ENCODE measurements at regions not wholly inside any gene's neighbourhood (a gene's known extent, or its start where the extent isn't known, plus 50 kb on each side); places are given as distances from the start of the nearest gene placed in this dataset.

- Histone ChIP-seq H3K4me3 (ENCODE audit: low read depth, low read length) (no peak overlapping the region), H3K36me3 (ENCODE audit: control insufficient read depth, insufficient read depth, low read length) (no peaks in the 10 kb centered on the region), H3K27me3 (ENCODE audit: control insufficient read depth, insufficient read depth, low read length) (no peaks in the 10 kb centered on the region)
- ChIA-PET CTCF (no interaction called here), POLR2A (no interaction called here)
- TF ChIP-seq, protein P1, sequence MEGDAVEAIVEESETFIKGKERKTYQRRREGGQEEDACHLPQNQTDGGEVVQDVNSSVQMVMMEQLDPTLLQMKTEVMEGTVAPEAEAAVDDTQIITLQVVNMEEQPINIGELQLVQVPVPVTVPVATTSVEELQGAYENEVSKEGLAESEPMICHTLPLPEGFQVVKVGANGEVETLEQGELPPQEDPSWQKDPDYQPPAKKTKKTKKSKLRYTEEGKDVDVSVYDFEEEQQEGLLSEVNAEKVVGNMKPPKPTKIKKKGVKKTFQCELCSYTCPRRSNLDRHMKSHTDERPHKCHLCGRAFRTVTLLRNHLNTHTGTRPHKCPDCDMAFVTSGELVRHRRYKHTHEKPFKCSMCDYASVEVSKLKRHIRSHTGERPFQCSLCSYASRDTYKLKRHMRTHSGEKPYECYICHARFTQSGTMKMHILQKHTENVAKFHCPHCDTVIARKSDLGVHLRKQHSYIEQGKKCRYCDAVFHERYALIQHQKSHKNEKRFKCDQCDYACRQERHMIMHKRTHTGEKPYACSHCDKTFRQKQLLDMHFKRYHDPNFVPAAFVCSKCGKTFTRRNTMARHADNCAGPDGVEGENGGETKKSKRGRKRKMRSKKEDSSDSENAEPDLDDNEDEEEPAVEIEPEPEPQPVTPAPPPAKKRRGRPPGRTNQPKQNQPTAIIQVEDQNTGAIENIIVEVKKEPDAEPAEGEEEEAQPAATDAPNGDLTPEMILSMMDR (IDR thresholded peaks at IDR 0.05; ENCODE audit: insufficient read depth, low read depth, low read length) = no peak
- DNase-seq (ENCODE audit: low read depth) = no peak
Measured at GRCh38 chr2:173491418-173491817, 136.7 kb downstream of the CDCA7 start.

DNA sequence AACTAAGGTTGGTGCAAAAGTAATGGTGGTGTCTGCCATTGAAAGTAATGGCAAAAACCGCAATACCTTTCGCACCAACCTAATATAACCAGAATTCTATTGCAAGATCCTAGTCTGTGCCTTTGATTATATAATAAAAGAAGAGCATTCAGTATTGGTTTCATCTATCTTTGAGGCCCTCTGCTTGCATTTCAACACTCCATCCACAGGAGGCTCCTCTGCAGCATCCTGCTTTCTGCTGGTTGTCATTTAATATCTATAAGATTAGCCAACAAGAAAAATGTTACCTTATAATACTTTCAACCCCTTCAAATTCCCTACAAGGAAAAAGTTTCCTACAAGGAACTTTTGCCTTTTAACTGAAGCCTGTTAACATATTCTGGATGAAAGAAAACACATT, 139.2 kb downstream of the CDCA7 start:
- ChIA-PET CTCF (no interaction called here), POLR2A (no interaction called here)
- no peak for DNase-seq (ENCODE audit: low read depth)
- TF ChIP-seq, protein P1 (IDR thresholded peaks at IDR 0.05; ENCODE audit: insufficient read depth, low read depth, low read length) = peak; percentile 32
- H3K36me3 ChIP-seq (ENCODE audit: control insufficient read depth, insufficient read depth, low read length) = no peaks in the 10 kb centered on the region
- H3K4me3 ChIP-seq (ENCODE audit: low read depth, low read length) = no peak overlapping the region
- no peaks in the 10 kb centered on the region for H3K27me3 ChIP-seq (ENCODE audit: control insufficient read depth, insufficient read depth, low read length)

DNA sequence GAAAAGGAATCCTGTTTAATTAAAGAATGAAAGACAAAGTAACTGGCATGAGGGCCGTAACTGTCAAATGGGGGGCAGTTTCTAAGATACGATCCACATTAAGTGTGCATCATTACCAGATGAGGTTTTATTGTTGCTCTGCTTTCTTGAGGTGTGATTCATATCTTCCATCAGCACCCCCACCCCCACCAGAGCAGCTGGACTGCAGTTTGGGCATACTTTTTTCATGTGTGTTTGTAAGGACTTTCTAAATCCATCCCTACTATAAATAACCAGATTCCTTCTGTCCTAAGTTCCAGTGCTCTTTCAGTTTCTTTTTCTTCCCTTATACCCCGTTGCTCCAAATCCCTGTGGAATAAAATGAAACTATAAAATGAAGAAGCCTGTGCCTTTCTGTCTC, 142.1 kb downstream of the CDCA7 start:
- H3K27me3 ChIP-seq (ENCODE audit: control insufficient read depth, insufficient read depth, low read length) = no peaks in the 10 kb centered on the region
- peak; percentile 32 for DNase-seq (ENCODE audit: low read depth)
- no peaks in the 10 kb centered on the region for H3K36me3 ChIP-seq (ENCODE audit: control insufficient read depth, insufficient read depth, low read length)
- TF ChIP-seq, protein P1 (IDR thresholded peaks at IDR 0.05; ENCODE audit: insufficient read depth, low read depth, low read length) = no peak
- peak overlapping the region; percentile 1; the same call in 1 of the 2 replicates for H3K4me3 ChIP-seq (ENCODE audit: low read depth, low read length)
- CTCF ChIA-PET = interaction anchor here (1.1 kb wide), 1 partner anchor 10 kb away, joined by 3 read pairs; no protein-coding TSS in a partner anchor
- POLR2A ChIA-PET = no interaction called here

DNA sequence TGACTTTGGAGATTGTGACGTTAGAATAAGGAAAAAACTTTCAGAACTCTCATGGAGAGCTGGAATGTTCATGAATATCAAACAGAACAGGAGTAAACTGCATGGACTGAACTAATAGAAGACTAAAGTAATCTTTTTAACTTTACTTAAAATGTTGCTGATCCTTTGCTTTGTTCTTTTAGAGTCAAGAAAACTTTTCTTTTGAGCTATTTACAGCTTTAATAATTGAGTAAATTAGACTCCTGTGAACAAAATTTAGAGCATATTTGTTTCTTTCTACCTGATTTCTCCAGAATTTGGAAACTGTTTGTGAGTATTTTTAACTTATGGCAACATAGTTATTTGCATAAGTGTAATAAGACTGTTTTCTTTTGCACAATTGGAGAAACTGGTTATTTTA, 146.3 kb downstream of the CDCA7 start:
- POLR2A ChIA-PET = no interaction called here
- Histone ChIP-seq H3K27me3 (ENCODE audit: control insufficient read depth, insufficient read depth, low read length) (0 out of 2 replicates have a peak, but pooled peaks cover 2% of the 10 kb centered on the region), H3K4me3 (ENCODE audit: low read depth, low read length) (no peak overlapping the region), H3K36me3 (ENCODE audit: control insufficient read depth, insufficient read depth, low read length) (no peaks in the 10 kb centered on the region)
- no peak for DNase-seq (ENCODE audit: low read depth)
- CTCF ChIA-PET = interaction anchor here (0.8 kb wide), 1 partner anchor 248 kb away, joined by 3 read pairs; no protein-coding TSS in a partner anchor
- TF ChIP-seq, protein P1 (IDR thresholded peaks at IDR 0.05; ENCODE audit: insufficient read depth, low read depth, low read length) = no peak

DNA sequence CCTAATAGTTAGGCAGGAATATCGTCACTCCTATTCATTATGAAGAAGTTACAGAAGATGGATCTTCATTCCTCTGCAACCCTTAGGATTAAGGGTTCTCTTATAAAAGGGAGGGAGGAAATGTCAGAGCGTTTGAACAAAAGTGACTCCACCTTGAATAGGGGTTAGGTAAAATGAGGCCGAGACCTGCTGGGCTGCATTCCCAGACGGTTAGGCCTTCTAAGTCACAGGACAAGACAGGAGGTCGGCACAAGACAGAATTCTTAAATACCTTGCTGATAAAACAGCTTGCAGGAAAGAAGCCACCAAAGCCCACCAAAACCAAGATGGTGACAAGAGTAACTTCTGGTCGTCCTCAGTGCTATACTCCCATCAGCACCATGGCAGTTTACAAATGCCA, 147.6 kb downstream of the CDCA7 start:
- H3K27me3 ChIP-seq (ENCODE audit: control insufficient read depth, insufficient read depth, low read length) = peaks cover 2% of the 10 kb centered on the region; the same call in 1 of the 2 replicates
- CTCF ChIA-PET = interaction anchor here (1.5 kb wide), 1 partner anchor 100 kb away, joined by 3 read pairs; no protein-coding TSS in a partner anchor
- TF ChIP-seq, protein P1 (IDR thresholded peaks at IDR 0.05; ENCODE audit: insufficient read depth, low read depth, low read length) = no peak
- no peak overlapping the region for H3K4me3 ChIP-seq (ENCODE audit: low read depth, low read length)
- no peaks in the 10 kb centered on the region for H3K36me3 ChIP-seq (ENCODE audit: control insufficient read depth, insufficient read depth, low read length)
- no peak for DNase-seq (ENCODE audit: low read depth)
- POLR2A ChIA-PET = no interaction called here
